IPS-18c (cell line): ENCODE measurements at regions not wholly inside any gene's neighbourhood (a gene's known extent, or its start where the extent isn't known, plus 50 kb on each side); places are given as distances from the start of the nearest gene placed in this dataset.

Experiments used
- H3K4me3 ChIP-seq: 2 replicates; pipeline ENCODE4 v1.7.0; 2013; ENCODE audit warnings: low read depth, mild to moderate bottlenecking, low read length, moderate library complexity; ENCODE audit not compliant: insufficient read depth
- H3K9me3 ChIP-seq: one replicate; pipeline ENCODE4 v1.6.1; 2013; ENCODE audit warnings: mild to moderate bottlenecking, low read length, moderate library complexity; ENCODE audit not compliant: control insufficient read depth, insufficient read depth

GRCh38 chr14:26743284-26743683, 145.5 kb upstream of the NOVA1 start:
- Histone ChIP-seq H3K9me3 (no peaks in the 10 kb centered on the region), H3K4me3 (no peak overlapping the region)

- H3K4me3 ChIP-seq: no peak overlapping the region
- no peaks in the 10 kb centered on the region for H3K9me3 ChIP-seq
Observed at GRCh38 chr14:26744903-26745302, 147.1 kb upstream of the NOVA1 start.

GRCh38 chr14:26761532-26761931, 163.7 kb upstream of the NOVA1 start:
- Histone ChIP-seq H3K9me3 (no peaks in the 10 kb centered on the region), H3K4me3 (no peak overlapping the region)

GRCh38 chr14:26765301-26765700, 167.5 kb upstream of the NOVA1 start:
- no peak overlapping the region for H3K4me3 ChIP-seq
- H3K9me3 ChIP-seq: no peaks in the 10 kb centered on the region

DNA sequence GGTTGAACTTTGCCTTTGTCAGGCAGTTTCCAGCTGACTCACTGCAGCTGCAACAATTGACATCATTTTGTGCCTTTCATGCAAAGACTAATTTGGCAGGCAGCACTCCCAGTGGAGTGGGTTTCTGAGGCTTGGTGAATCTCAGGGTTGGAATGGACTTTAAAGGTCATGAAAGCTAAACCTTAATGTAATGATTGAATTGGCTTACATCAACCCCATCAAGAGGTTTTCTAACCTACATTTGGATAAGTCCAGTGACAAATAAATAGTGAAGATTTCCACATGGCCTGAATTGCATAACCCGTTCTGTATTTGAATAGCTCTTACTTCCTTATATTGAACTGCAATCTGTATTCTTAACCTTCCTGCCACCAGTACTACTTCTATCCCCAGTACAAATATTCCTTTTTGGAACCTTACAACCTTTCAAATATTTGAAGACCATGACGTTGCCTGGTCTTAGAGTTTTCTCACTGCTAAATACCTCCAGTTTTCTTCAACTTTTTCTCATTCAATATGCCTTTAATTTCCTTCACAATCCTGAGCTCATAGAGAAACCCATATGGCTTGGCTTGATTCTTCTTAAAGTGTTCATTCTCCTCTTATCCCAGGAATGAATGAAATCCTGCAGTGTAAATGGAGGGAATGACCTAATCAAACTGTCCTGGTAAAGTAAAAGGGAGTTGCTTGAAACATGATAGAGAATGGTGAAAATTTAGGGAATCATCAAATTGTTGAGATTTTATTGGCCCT, 168.1 kb upstream of the NOVA1 start:
- H3K4me3 ChIP-seq: no peak overlapping the region
- no peaks in the 10 kb centered on the region for H3K9me3 ChIP-seq

DNA sequence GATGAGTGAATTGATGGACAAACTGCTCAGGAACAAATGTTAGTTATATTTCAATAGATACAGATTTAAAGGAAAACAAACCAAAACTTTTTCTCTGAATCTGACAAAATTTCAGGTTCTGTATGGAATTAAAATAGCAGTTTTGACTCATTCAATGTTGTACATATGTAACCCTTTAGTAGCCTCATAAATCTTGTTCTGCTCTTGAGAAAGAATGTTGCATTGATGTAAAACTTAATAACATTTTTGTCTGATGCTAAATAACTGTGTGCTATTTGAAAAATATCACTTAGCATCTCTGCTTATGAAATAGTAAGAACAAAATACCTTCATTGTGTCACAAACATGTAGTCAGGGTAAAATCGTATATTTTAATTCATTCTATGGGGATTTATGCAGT, 168.9 kb upstream of the NOVA1 start:
- Histone ChIP-seq H3K4me3 (no peak overlapping the region), H3K9me3 (no peaks in the 10 kb centered on the region)

- no peaks in the 10 kb centered on the region for H3K9me3 ChIP-seq
- no peak overlapping the region for H3K4me3 ChIP-seq
Observed at GRCh38 chr14:26773906-26774593, 176.2 kb upstream of the NOVA1 start.

DNA sequence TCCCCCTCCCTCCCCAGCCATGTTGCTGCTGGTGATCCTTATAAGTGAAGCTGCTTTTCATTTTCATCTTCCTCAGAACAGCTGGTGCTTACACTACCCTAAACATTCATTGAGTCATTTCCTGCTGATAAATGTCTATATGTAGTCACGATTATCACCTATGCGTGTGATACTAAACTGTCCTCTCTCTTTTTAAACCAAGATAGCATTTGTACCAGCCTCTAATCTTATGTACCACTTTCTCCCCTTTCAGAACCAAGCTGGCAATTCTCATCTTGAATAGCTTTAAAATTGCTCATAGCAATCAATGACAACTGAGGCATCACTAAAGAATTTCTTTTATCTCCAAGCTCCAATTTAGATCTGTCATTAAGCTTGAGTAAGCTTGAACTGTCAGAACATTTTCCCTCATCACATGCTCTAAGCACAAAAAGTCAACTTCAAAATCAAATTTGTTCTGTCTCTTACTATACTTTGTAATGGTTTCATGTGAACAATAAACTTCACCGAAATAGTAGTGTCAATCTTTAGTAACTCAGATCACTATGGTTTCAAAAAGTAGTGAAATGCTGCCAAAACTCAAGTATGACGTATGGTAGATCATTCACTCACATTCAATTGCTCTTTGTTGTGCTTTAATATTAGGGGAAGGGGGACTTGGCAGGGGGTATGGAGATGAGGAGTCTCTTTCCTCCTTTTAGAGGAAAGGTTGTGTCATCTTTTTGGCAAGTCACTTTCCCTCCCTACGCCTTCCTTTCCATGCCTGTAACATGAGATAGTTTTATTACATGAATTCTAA, 178.1 kb upstream of the NOVA1 start:
- no peak overlapping the region for H3K4me3 ChIP-seq
- H3K9me3 ChIP-seq: no peaks in the 10 kb centered on the region

DNA sequence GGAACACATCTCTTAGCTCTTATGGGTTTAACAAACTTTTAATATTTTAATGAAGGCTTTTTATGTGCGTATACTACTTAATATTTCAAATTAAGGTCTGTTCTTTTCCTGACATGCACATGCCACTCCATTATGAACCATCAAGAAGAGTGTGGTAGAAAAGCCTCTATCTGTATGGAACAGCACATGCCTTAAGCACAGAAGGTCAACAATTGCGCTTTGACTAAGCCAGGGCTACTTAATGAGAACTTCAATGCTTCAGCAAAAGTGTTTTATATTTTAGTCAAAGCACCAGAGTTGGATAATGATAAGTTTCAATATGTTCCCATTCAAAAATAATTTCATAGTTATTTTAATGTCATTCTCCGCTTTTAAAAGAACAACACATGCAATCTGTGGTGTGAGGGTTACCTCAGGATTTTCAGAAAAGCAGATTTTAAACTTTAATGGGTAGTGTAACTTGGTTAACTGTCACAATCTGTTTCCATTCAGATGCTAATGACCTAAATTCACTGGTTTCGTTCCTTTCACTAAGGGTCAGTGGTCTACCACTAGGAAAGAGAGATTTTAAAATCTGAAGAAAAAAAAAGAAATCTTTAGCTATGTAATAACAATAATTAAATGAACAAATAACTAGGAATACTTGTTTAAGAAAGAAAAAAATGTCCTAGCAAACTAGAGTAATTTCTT, 193.4 kb upstream of the NOVA1 start:
- no peak overlapping the region for H3K4me3 ChIP-seq
- H3K9me3 ChIP-seq: no peaks in the 10 kb centered on the region

GRCh38 chr14:26794731-26795130, 196.9 kb upstream of the NOVA1 start:
- H3K4me3 ChIP-seq: no peak overlapping the region
- H3K9me3 ChIP-seq: no peaks in the 10 kb centered on the region

DNA sequence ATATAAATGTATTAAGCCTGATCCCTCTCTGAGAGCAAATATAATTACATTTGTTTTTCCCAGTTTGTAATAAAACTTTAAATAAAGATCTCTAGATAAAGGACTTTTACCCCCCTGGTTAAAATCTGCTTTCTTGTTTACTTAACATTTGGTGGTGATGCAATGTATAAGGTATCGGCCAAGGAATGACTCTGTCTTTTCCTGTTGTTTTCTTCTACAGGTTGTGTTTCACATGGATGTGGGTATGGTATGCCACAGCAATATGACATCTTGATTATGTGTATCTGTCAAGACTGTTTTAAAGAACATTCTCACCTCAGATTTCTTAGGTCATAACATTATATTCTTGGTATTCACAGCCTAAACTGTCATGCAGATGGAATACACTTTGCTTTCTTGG, 210.6 kb upstream of the NOVA1 start:
- H3K4me3 ChIP-seq: no peak overlapping the region
- no peaks in the 10 kb centered on the region for H3K9me3 ChIP-seq

DNA sequence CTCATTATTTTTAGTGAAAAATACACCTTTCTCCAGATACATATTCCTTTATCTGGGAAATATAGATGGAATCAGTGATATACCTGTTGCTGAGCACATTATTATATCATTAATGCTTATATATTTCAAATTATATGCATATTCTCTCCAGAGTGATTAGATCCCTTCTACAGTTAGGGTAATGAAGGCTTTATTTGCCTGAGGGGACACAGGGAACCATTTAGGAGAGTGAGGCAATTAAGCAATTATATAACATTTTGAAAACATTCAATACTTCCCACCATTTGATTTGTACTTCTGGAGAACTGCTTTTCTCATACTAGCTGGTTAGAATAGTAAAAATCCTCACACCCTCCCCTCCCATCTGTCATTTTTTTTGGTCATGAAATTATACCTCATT, 212.8 kb upstream of the NOVA1 start:
- H3K9me3 ChIP-seq: no peaks in the 10 kb centered on the region

GRCh38 chr14:26811756-26812305, 214.0 kb upstream of the NOVA1 start:
- H3K4me3 ChIP-seq: no peak overlapping the region
- H3K9me3 ChIP-seq: no peaks in the 10 kb centered on the region

More for the DNA sequence above, 212.8 kb upstream of the NOVA1 start:
- no peak overlapping the region for H3K4me3 ChIP-seq

DNA sequence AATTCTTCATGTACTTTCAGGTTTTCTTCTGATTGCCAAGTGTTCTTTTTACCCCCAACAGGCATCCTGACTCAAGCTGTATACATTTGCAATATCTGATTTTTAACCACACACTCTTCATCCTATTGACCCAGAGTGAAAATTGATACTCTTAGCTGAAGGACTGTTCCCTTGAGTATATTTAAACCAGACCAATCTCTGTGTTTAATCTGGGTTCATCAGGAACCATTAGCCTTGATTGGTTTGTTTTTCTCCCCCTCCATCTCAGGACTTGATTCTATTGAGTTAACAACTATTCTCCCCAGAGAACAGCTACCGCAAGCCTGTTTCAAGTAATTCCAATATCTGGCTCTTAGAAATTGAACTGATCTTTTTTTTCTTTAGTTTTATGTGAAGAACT, 222.3 kb upstream of the NOVA1 start:
- Histone ChIP-seq H3K4me3 (no peak overlapping the region), H3K9me3 (no peaks in the 10 kb centered on the region)

- no peak overlapping the region for H3K4me3 ChIP-seq
Observed at GRCh38 chr14:26820572-26820971, 222.7 kb upstream of the NOVA1 start.

GRCh38 chr14:26828741-26829140, 230.9 kb upstream of the NOVA1 start:
- Histone ChIP-seq H3K4me3 (no peak overlapping the region), H3K9me3 (no peaks in the 10 kb centered on the region)

More at GRCh38 chr14:26820572-26820971, 222.7 kb upstream of the NOVA1 start:
- no peaks in the 10 kb centered on the region for H3K9me3 ChIP-seq

GRCh38 chr14:26833621-26834176, 235.9 kb upstream of the NOVA1 start:
- no peaks in the 10 kb centered on the region for H3K9me3 ChIP-seq

More at GRCh38 chr14:26833621-26834176, 235.9 kb upstream of the NOVA1 start:
- H3K4me3 ChIP-seq: no peak overlapping the region
